GM19324 (cell line): ENCODE measurements at regions not wholly inside any gene's neighbourhood (a gene's known extent, or its start where the extent isn't known, plus 50 kb on each side); places are given as distances from the start of the nearest gene placed in this dataset.

Source experiments
- ATAC-seq: cut with Tn5 transposase; IDR thresholded peaks from one replicate; pipeline ENCODE4 v1.9.1; 2021; ENCODE audit warnings: mild to moderate bottlenecking, moderate library complexity; ENCODE audit not compliant: unreplicated experiment, low FRiP score

DNA sequence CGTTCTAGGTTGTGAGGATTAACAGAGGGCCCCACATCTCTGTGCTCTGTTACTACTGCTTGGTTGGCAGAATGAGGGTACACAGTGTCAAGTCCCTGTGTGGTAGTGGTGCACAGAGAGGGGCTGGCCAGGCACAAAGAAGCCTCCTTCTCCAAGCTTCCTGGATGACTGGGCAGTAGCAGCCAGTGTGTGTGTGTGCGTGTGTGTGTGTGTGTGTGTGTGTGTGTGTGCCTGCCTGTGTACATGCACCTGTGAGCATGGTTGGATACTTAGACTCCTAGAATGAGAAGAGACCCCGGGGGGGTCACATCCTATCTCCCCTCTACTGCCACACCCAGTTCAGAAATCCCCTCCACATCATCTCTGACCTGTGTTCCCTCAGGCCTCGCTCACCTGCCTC, 146.7 kb upstream of the UNC5B start:
- no peak for ATAC-seq

- no peak for ATAC-seq
Observed at GRCh38 chr10:71066600-71066999, 145.8 kb upstream of the UNC5B start.

- no peak for ATAC-seq
Observed at GRCh38 chr10:71067098-71067740, 145.2 kb upstream of the UNC5B start.

- ATAC-seq = no peak
Observed at GRCh38 chr10:71068861-71069271, 143.5 kb upstream of the UNC5B start.

DNA sequence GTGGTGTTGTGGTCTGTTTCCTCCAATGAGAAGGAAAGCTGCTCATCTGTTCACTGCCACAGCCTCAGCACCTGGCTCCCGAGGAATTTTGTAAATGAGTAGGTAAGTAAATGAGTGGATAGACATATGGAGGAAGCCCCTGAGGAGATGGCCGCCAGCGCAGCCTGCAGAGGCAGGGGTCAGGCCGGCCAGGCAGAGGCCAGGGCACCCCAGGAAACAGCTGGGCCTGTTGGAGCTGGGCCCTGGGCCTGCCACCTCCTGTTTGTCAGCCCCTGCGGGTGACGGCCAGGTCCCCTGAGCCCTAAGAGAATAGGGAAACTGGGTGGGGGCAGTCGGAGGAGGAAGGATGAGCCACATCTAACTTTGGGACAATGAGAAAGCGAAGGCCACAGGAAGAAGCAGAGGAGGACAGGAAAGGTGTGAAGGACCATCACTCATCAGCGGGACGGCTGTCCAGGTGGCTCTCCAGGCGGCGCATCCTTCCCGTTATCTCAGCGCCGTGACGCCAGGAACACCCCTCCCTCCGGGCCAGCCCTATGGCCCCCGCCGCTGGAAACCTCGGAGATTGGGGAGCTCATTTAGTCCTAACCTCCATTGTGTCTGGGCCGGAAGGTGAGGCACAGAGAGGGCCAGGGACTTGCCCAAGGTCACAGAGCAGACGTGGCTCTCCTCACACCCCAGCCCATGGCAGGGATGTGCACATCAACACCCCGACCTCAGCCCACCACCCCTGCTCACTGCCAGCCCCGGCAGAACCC, 142.3 kb upstream of the UNC5B start:
- ATAC-seq = no peak

GRCh38 chr10:71070741-71071140, 141.6 kb upstream of the UNC5B start:
- no peak for ATAC-seq

- ATAC-seq = no peak
Observed at GRCh38 chr10:71072131-71072822, 140.1 kb upstream of the UNC5B start.

GRCh38 chr10:71072823-71073210, 139.6 kb upstream of the UNC5B start:
- ATAC-seq = no peak

GRCh38 chr10:71073451-71074175, 138.8 kb upstream of the UNC5B start:
- no peak for ATAC-seq

GRCh38 chr10:71074176-71074755, 138.1 kb upstream of the UNC5B start:
- no peak for ATAC-seq

- ATAC-seq = no peak
Observed at GRCh38 chr10:71075086-71075758, 137.1 kb upstream of the UNC5B start.

DNA sequence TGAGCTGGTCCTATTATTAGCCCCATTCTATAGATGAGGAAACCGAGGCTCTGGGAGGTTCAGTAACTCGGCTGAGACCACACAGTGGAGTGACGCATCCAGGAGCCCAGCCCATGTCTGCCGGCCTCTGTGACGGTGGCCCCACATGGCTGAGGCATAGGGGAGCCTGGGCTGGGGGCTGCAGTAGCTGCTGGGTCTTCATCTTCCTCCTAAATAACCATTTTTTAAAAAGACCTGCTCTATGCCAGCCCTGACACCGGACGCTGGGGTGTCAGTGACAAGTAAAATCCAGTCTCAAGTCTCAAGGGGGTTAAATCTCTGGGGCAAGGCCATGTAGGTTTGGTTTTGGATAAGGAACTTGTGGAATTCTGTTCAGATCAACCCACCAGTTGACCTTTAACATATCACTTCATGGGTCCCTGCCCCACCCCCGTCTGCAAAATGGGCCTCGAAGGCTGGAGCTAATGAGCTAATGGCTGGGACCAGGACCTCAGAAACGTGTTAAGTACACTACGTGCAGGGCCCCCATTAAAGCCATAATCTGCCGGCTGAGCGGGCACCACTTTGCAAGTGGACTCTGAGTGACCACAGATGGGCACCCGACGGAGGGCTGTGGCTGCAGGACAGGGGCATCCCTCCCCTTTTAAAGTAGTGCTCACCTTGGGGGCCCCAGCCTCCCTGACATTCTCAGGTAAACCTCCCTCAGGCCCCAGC, 136.5 kb upstream of the UNC5B start:
- ATAC-seq = no peak

- ATAC-seq = no peak
Observed at GRCh38 chr10:71076473-71077142, 135.8 kb upstream of the UNC5B start.

GRCh38 chr10:71077143-71077581, 135.2 kb upstream of the UNC5B start:
- no peak for ATAC-seq

DNA sequence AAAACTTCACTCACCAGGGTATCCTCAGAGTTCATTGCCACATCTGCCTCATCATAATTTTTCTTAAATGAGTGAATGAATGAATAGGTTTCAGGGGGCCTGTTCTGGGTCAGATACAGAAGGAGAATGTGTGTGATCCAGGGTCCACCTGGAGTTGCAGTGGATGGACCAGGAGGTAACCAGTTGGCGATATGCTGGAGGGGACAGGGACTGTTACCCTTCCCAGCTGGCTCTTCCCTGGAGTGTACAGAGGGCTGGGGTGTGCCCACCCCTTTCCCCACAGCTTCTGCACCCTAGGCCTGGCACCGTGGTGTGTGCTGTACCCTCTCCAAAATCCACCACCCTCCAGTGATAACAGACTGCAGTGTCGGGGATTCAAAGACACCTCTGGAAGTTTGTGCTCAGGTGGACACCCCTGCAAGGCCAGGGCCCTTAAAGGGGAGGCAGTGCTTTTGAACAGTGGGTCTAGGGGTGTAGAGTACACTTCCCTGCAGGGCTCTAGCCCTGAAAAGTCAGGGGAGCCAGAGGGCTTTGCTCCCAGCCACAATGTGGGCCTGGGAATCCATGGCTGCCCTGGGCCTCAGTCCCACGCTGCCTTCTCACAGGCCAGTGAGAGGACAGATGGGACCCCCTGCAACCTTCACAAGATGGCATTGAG, 134.4 kb upstream of the UNC5B start:
- no peak for ATAC-seq

DNA sequence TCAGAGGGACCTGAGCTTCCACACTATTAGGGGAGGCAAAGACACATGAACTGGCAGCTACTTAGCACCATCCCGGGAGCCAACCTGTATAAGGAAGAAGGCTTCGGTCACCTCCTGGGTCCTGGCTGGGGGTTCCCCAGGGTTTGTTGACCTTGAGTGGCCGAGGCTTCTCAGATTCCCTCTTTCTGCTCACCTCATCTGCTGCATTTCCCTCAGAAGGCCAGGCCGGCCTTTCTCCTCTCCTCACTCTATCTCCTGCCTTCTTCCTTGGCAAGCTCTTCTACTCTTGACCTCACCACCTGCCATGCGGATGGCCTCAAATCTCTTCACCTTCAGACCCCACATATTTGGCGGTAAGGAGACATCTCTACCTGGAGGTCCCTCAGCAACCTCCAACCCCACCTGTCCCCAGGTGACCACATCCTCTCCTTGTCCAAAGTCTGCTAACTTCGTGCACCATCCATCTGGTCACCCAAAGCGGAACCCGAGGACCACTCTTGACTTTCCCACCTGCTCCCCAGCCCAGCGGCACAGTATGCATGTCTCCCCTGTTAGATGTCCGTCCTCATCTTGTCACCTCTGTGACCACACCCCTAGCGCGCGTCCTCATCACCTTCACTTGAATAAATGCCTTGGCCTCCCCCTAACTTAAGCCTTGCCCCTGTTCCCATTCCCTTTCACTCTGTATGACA, 133.8 kb upstream of the UNC5B start:
- no peak for ATAC-seq

DNA sequence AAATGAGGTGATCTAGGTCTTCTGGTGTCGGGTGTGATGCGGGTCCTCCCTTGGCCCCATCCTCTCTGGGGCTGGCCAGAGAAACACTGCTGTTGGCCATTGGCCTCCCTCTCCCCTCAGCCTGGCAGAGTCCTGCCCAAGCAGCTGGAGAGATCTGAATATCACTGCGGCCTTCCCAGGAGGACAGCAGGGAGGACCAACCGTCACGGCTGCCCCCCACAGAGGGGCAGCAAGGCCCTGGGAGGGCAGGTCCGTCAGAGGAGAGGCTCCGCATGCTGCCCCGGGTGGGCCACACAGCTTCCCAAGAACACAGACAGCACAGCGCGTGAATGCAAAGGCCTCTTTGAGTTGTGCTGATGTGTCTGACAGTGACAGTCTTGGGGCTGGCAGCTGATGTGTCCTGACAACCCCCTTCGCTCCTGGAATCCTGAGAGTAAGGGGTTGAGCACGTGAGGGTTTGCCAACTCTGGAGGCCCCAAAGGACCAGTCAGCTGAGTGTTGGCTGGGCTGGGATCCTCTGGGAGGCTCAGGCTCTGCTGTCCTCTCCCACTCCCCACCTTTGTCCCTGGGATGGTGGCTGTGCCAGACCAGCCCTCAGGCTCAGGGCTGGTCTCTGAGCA, 132.5 kb upstream of the UNC5B start:
- no peak for ATAC-seq
